COLO829 (cell line): ENCODE measurements at regions not wholly inside any gene's neighbourhood (a gene's known extent, or its start where the extent isn't known, plus 50 kb on each side); places are given as distances from the start of the nearest gene placed in this dataset.

Source experiments
- DNase-seq: peaks from one replicate; pipeline ENCODE4 v3.0.0; 2012; ENCODE audit warnings: low spot score

- DNase-seq, result no peak
Observed at GRCh38 chr5:2530609-2531008, 220.9 kb downstream of the IRX2 start.

- no peak for DNase-seq
Observed at GRCh38 chr5:2529371-2530092, 221.9 kb downstream of the IRX2 start.

GRCh38 chr5:2525351-2525750 lies 226.1 kb downstream of the IRX2 start:
- no peak for DNase-seq

DNA sequence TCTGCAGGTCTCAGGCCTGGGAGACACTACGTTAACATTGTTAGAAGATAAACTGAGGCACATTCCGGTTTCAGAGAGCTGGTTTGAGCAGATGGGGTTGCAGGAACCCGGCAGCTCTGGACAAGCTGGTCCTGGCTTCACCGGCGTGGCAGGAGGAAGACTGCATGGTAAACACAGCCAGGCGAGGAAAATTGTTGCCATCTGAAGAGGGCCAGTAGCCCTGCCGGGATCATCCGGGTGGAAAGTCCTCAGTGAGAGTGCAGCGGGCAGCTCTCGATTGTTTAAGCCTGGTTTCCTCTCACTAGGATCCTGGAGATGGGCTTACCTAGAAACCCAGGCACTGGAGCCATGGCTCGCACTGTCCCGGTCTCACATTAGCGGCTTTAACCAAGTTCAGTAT lies 226.9 kb downstream of the IRX2 start:
- no peak for DNase-seq

DNA sequence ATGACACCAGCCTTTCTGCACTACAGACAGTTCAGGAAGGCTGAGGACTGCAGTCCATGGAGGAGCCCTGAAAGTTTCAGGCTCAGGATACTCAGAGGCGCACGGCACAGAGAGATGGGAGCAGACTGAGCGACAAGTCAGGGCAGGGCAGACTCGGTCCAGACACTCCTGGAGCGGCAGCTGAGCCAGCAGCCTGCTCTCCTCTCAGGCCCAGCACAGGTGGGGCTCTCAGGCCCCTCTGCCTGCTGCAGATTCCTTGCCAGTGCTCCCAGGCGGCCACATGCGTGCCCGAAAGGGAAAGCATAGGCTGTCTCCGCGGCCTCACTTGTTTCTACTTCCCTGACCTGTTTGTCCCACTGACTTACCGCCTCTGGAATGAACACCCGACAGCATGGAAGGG lies 228.3 kb downstream of the IRX2 start:
- no peak for DNase-seq

DNA sequence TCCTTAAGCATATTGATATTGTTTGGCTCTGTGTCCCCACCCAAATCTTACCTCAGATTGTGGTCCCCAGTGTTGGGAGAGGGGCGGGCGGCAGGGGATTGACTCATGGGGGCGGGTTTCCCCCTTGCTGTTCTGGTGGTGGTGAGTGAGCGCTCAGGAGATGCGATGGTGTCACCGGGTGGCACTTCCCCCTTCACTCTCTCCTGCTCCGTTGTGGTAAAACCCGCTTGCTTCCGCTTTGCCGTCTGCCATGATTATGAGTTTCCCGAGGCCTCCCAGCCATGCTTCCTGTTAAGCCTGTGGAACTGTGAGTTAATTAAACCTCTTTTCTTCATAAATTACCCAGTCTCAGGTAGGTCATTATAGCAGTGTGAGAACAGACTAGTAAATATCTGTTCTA lies 229.1 kb downstream of the IRX2 start:
- no peak for DNase-seq

GRCh38 chr5:2519153-2519552 lies 232.3 kb downstream of the IRX2 start:
- DNase-seq, result no peak

DNA sequence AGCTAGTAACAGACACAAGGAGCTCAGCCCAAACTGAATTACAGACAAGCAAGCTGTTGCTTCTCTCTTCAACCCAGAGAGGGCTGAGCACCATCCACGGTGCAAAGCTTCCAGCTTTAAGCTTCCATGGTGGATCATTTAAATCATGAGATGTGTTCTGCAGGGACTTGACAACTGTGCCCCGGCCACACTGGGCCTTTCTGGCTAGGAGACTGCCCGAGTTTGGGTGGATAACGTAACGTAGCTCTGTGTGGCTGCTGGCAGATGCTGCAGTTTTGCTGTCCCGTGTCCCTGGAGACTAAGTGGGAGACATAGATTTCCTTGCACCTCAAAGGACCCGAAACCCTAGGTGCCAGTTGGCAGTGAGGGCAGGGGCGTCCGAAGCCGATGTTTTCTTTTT lies 234.0 kb downstream of the IRX2 start:
- DNase-seq, result no peak

- DNase-seq, result no peak
Observed at GRCh38 chr5:2515180-2515764, 236.2 kb downstream of the IRX2 start.

DNA sequence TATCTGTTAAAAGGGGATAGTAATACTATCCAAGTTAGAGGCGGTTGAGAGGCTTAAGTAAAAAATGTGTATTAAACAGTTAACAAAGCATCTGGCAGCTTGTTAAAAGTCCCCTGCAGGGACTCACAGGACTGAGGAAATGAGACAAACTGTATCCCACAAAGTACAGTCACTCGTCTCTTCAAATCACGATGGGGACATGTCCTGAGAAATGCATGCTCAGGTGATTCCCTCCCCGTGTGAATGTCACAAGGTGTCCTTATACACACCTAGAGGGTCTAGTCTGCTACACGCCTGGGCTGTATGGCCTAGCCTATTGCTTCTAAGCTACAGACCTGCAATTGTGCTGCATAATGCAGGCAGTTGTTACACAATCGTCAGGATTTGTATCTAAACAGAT lies 237.0 kb downstream of the IRX2 start:
- DNase-seq, result no peak

DNA sequence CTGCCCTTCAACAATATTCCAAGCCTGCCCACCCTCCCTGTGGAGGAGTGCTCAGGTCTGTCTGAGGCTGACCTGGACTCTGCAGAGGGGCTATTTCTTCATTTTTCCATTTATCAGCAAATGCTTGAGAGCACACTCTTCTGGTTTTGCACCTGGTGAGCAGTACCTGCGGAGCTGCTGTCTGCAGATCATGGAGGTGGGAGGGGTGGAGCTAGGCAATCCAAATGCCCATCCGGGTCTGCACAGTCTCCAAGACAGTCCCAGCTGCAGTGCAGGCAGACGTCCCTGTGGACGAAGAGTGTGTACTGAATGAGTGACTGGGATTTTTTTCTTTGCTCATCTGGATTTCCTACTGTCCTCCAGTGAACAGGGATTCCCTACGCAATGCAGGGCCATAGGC lies 239.8 kb downstream of the IRX2 start:
- no peak for DNase-seq

- no peak for DNase-seq
Observed at GRCh38 chr5:2511126-2511525, 240.4 kb downstream of the IRX2 start.

DNA sequence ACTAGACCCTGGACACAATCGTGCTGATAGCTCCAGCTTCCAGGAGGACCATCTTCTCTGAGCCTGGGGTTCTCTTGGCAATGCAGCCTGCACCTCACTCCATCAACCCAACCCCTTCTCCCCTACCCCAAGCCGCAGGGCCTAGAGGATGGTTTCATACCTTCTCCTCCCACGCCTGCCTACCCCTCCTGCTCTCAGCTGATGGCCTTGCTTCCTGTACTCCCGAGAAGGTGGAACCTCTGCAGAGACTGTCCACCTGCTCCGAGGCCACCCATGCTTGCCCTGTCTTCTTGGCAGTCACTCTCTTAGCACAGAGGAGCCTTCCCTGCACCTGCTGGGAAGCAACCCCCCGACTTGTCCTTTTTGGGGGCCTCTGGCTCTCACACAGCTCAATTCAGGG lies 241.9 kb downstream of the IRX2 start:
- DNase-seq, result no peak

DNA sequence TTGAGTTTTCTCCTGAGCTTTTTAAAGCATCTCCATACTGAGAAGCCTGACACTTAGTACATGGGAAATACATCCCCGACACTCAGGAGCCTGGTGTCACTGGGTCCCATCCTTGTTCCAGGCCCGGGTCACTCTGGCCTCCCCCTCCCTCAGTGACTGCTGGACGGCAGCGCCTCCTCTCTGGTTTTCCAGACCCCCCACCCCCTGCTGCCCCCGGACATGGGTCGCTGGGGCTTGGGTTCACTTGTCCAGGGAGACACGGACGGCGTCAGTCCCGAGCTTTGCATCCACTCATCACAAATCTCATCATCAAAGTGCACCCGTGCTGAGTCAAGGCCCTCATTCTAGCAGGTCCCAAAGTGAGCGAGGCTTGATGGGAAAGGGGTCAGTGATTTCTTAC lies 243.0 kb downstream of the IRX2 start:
- no peak for DNase-seq

DNA sequence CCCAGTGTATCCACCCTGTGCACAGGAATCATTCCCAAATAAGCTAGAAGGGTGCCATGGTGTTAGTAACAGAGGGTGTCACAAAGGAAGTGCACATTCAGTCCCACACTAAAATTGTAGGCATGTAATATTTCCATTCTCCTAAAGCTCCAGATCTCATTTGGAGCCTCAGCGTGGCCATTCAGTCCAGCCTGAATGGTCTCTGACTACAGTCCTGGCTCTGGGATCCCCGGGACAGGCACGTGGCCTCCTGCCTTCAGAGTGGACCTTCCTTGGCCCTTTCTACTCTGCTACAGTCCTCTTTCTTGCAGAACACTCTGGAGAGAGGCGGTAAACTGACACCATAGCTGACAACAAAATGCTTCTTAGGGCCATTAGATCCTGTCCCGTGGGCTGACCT lies 243.9 kb downstream of the IRX2 start:
- DNase-seq, result no peak

DNA sequence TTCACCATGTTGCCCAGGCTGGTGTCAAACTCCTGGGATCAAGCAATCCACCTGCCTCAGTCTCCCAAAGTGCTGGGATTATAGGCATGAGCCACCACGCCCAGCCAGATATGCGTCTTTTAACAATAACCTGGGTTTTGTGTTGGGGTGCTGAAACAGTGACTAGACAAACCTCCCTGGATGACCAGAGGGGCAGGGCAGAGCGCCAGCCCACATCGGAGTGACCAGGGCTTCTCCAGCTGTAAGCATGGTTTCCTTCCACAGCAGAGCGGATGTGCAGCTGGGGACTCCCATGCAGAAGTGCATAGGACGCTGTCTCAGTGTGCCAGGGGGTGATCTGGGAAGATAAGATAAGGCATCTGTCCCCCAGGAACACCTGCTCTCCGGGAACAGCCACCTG lies 244.9 kb downstream of the IRX2 start:
- no peak for DNase-seq

GRCh38 chr5:2505217-2505616 lies 246.3 kb downstream of the IRX2 start:
- DNase-seq, result no peak

DNA sequence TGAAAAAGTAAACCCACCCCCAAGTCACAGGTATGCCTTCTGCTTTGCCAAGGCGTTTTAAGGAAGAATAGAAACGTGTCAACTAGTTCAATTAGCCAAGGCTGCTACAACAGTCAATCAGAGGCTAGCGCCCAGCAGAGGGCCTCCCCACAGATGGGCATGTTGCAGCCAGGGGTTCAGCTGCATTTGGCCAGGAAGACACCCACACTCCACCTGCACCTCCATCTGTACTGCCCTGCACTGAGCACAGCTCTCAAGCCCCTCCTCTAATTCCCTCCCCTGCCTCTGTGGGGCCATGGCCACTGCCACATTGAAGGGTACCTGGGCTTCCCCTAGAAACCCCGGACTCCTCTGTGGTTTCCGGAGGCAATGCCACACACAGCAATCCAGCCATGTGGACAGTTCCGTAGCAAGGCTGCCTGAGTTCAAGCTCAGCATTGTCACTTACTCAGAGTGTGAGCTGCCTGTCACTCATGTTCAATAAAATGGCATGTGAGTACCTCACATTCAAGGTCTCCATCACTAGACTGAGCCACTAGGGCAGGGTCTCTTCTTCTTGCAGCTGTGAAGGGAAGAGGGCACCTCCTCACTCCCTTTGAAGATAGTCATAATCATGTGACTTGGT lies 248.4 kb downstream of the IRX2 start:
- DNase-seq, result no peak

- DNase-seq, result no peak
Observed at GRCh38 chr5:2499917-2500316, 251.6 kb downstream of the IRX2 start.

DNA sequence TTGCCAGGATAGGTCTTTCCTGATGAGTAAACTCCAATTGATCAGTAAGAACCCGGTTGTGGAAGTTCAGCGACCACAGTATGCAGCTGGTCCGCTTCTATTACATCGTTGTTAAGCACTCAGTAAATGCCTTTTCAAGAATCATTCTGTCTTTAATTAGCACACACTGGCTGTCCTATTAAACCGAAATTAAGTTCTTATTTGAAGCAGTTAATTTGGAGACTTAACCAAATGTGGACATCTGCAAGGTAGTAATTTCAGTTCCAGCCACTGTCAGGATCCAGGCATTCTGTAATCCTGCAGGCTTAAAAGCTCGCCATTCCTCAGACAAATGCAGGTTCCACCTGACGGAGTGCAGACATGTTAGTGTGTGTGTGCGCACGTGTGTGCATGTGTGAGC lies 254.6 kb downstream of the IRX2 start:
- DNase-seq, result no peak

- no peak for DNase-seq
Observed at GRCh38 chr5:2496126-2496525, 255.4 kb downstream of the IRX2 start.

- DNase-seq, result no peak
Observed at GRCh38 chr5:2493356-2493755, 258.1 kb downstream of the IRX2 start.

DNA sequence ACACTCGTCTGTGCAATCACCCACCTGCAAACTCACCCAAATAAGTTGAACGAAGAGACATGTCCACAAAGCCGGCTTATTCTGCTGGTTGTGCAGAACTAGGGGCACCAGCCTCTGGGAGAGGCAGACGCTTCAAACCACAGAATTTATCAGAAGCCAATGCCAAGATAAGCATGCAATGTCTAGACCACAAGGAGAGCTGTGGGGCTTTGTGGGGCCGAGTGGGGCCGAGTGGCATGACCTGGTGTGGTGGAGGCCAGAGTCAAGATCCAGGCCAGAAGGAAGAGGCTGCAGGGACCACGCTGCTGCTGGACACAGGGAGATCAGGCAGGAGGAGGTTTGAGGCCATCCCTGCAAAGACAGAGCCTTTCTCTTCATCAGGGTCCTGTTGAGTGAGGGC lies 259.0 kb downstream of the IRX2 start:
- no peak for DNase-seq

DNA sequence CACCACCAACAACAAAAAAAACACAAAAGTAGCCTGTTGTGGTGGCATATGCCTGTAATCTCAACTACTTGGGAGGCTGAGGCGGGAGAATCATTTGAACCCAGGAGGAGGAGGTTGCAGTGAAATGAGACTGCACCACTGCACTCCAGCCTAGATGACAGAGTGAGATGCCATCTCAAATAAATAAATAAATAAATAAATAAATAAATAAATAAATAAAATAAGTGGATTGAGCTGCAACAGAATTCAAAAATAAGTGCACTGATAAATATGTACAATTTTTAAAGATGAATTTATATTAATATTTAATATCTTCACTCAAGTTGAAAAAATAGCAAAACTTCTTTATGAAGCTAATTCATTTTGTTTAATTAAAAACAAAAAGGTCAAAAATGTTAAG lies 259.6 kb downstream of the IRX2 start:
- DNase-seq, result no peak
